HepG2 (cell line): ENCODE measurements at regions not wholly inside any gene's neighbourhood (a gene's known extent, or its start where the extent isn't known, plus 50 kb on each side); places are given as distances from the start of the nearest gene placed in this dataset.

Experiments
- ATAC-seq: fragments of 200-7000 bp; cut with Tn5 transposase; 3 replicates; pipeline ENCODE4 v1.9.1; 2020; ENCODE audit warnings: mild to moderate bottlenecking, moderate library complexity
- BruUV-seq: library from RNA; stranded (reverse); fragments of 400-500 nt; replicated peaks from 2 replicates; lab custom pipeline; 2021; lab: Mats Ljungman, UMichigan
- CTCF ChIA-PET: fragments of 300-600 bp; formaldehyde crosslinking; extraction: SDS; loops from one replicate; lab custom pipeline; 2021; ENCODE audit warnings: low total read pairs, inconsistent platforms, low intra/inter-chr PET ratio; lab: Yijun Ruan, JAX
- POLR2A ChIA-PET: fragments of 350-600 bp; sonication (Branson Sonifier 250); formaldehyde crosslinking; loops from one replicate; lab custom pipeline; 2020; ENCODE audit warnings: antibody characterized with exemption, inconsistent platforms; lab: Yijun Ruan, JAX
- DNase-seq: peaks from one replicate; pipeline ENCODE4 v3.0.0-alpha.2; 2015; ENCODE audit warnings: low spot score
- FAIRE-seq: peaks from 3 replicates; lab custom pipeline; 2011; peaks lifted over from hg19 to GRCh38; lab: Jason Lieb, UNC
- H2AFZ ChIP-seq: one replicate; pipeline ENCODE4 v1.6.1; 2011; ENCODE audit warnings: low read length, inconsistent platforms
- H3K27ac ChIP-seq: fragments of 300-600 bp; 3 replicates; pipeline ENCODE4 v1.8.0; 2011; ENCODE audit warnings: mixed run types, mild to moderate bottlenecking, mixed read lengths, low read length, inconsistent platforms; ENCODE audit not compliant: insufficient read depth; ENCODE audit errors: extremely low read length
- H3K27me3 ChIP-seq, 2 experiments: fragments of 200-600 bp in 1 of 2; 2 replicates in 1 of 2; 3 replicates in 1 of 2; pipeline versions ENCODE4 v1.6.0 to v1.8.0; 2011; ENCODE audit warnings: low read length in 2 of 2, mild to moderate bottlenecking in 2 of 2, moderate library complexity in 2 of 2, inconsistent platforms in 1 of 2; ENCODE audit not compliant: insufficient read depth in 2 of 2, control insufficient read depth in 1 of 2
- H3K36me3 ChIP-seq, 2 experiments: fragments of 200-600 bp in 1 of 2; replicated peaks in 1 of 2; 2 replicates in 1 of 2; 3 replicates in 1 of 2; pipeline versions ENCODE4 v1.5.1 to v1.8.0; 2011; ENCODE audit warnings: low read length in 2 of 2, inconsistent platforms in 1 of 2; ENCODE audit not compliant: insufficient read depth in 2 of 2, control insufficient read depth in 1 of 2
- H3K4me1 ChIP-seq: 2 replicates; pipeline ENCODE4 v1.5.1; 2012; ENCODE audit warnings: low read length, inconsistent platforms; ENCODE audit not compliant: insufficient read depth
- H3K4me2 ChIP-seq: 2 replicates; pipeline ENCODE4 v1.6.0; 2011; ENCODE audit warnings: low read depth, low read length, inconsistent platforms
- H3K4me3 ChIP-seq, 3 experiments: fragments of 200-600 bp in 1 of 3; sonication (generic), shearing (Covaris generic) in 1 of 3; replicated peaks in 1 of 3; 2 replicates each; pipeline ENCODE4 v1.5.1; 2011 to 2016; ENCODE audit warnings: low read length in 3 of 3, inconsistent platforms in 2 of 3, low read depth in 2 of 3, mild to moderate bottlenecking in 2 of 3, control low read depth in 1 of 3, mixed read lengths in 1 of 3; ENCODE audit not compliant: insufficient read depth in 1 of 3
- H3K79me2 ChIP-seq: one replicate; pipeline ENCODE4 v1.6.1; 2011; ENCODE audit warnings: low read length, inconsistent platforms; ENCODE audit not compliant: insufficient read depth
- H3K9ac ChIP-seq: 2 replicates; pipeline ENCODE4 v1.6.0; 2011; ENCODE audit warnings: mild to moderate bottlenecking, low read depth, low read length, inconsistent platforms; ENCODE audit not compliant: insufficient read depth
- H3K9me3 ChIP-seq: 2 replicates; pipeline ENCODE4 v1.5.1; 2012; ENCODE audit warnings: mild to moderate bottlenecking, low read length
- H4K20me1 ChIP-seq: 2 replicates; pipeline ENCODE4 v1.6.0; 2011; ENCODE audit warnings: inconsistent platforms, mild to moderate bottlenecking, low read length, moderate library complexity; ENCODE audit not compliant: insufficient read depth
- MAFF ChIP-seq: IDR thresholded peaks from 2 replicates; pipeline ENCODE4 v1.6.1; 2011; ENCODE audit warnings: low read depth, low read length, improper control_type of control experiment
- MAFK ChIP-seq, 2 experiments: IDR thresholded peaks in 1 of 2; conservative IDR thresholded peaks in 1 of 2; 2 replicates each; pipeline ENCODE4 v1.6.1; 2011; ENCODE audit warnings: improper control_type of control experiment in 2 of 2, low read length in 2 of 2
- ZNF138 ChIP-seq: sonication (generic); formaldehyde crosslinking; IDR thresholded peaks from 2 replicates; pipeline ENCODE4 v1.5.0; 2020; ENCODE audit warnings: mild to moderate bottlenecking, low read depth, missing genetic modification reagents
- ZNF563 ChIP-seq: sonication (generic); formaldehyde crosslinking; IDR thresholded peaks from 2 replicates; pipeline ENCODE4 v1.8.0; 2022; ENCODE audit warnings: mild to moderate bottlenecking, moderate library complexity, missing genetic modification reagents
- WGBS: methylation state at CpG from one replicate; pipeline ENCODE4 v1.1.6; 2017; ENCODE audit warnings: low lambda C conversion rate; 5-methylcytosine and 5-hydroxymethylcytosine counted together
- in situ Hi-C: cut with HindIII; loops from 2 replicates; pipeline ENCODE4 v1.10.0; 2017; ENCODE audit warnings: low pct_unique_long_range_greater_than_20kb; ENCODE audit not compliant: extremely low pct_ligation_motif_present
- intact Hi-C: fragments of 100-400 bp; cut with micrococcal nuclease; formaldehyde crosslinking; loops from one replicate; pipeline ENCODE4 v1.10.0; 2022; ENCODE audit not compliant: unreplicated experiment

DNA sequence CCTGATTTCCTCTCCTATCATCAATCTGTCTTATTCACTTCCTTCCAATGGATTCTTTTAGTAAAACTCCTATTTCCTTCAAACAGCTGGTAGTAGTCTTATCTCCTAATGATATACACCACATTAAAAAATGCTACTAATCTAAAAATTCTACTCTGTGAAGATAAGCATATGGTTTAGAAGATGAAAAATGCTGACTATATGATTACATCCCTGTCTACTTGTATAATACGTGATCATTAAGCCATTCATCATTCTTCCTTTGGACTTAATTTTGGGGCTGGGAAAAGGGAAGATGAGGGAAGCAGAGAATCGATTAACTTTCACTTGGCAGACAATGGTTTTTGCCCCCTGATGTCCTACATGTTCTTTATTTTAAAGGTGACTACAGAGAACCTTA, 453.1 kb downstream of the NSUN3 start:
- no peak overlapping the region for H3K4me3 ChIP-seq
- no peaks in the 10 kb centered on the region for H3K27me3 ChIP-seq
- ChIA-PET CTCF (no interaction called here), POLR2A (no interaction called here)
- H3K9ac ChIP-seq, result no peak overlapping the region
- no peak overlapping the region for H3K4me2 ChIP-seq
- H3K9me3 ChIP-seq, result no peaks in the 10 kb centered on the region
- H3K4me1 ChIP-seq, result no peaks in the 10 kb centered on the region
- no TSS peak for BruUV-seq
- intact Hi-C loops (no loop called here), in situ Hi-C loops (no loop called here)
- ATAC-seq (no peak), FAIRE-seq (no peak), DNase-seq (no peak)
- TF ChIP-seq MAFK (conservative IDR thresholded peaks at IDR 0.05 in 1 of 2, IDR thresholded peaks at IDR 0.05 in 1 of 2; ENCODE audit: low read length in 2 of 2), result peak; percentile 72 to 87
- peak; percentile 80 for TF ChIP-seq MAFF
- TF ChIP-seq ZNF138 (CRISPR knock-in tag), result no peak
- 3% methylated on average over 2 of the region's 2 CpGs for WGBS
- H2AFZ ChIP-seq, result no peak overlapping the region
- no peaks in the 10 kb centered on the region for H4K20me1 ChIP-seq
- no peak overlapping the region for H3K27ac ChIP-seq
- H3K79me2 ChIP-seq, result no peaks in the 10 kb centered on the region
- no peaks in the 10 kb centered on the region for H3K36me3 ChIP-seq

DNA sequence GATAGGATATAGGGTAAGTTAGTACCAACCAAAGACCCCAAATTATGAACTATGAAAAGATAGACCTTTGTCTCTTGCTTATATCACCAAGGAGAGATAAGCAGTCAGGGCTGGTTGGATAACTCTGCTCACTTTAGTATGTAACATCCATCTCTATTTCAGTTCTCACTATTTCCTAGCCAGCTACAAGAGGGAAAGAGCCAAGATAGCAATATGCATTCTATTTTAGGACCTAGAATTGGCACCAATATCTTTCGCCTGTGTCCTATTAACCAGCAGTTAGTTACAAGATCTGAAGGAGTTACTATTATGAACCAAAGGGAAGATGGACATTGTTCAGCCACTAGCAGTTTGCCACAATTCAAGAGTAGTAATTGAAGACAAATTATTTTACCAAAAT, 457.5 kb downstream of the NSUN3 start:
- H3K27me3 ChIP-seq, result no peaks in the 10 kb centered on the region
- no peak for DNase-seq
- H3K36me3 ChIP-seq, result no peaks in the 10 kb centered on the region
- no peaks in the 10 kb centered on the region for H3K79me2 ChIP-seq
- POLR2A ChIA-PET, result no interaction called here
- no peak for ATAC-seq
- H3K27ac ChIP-seq, result no peak overlapping the region
- no peak overlapping the region for H3K4me2 ChIP-seq
- FAIRE-seq, result no peak
- no peak overlapping the region for H3K4me3 ChIP-seq
- no TSS peak for BruUV-seq
- CTCF ChIA-PET, result no interaction called here
- in situ Hi-C loops (loop anchor here (5.0 kb wide), 1 partner anchor 197 kb away; no protein-coding TSS in a partner anchor), intact Hi-C loops (loop anchor here (10.0 kb wide), 1 partner anchor 124 kb away; no protein-coding TSS in a partner anchor)
- no peak overlapping the region for H2AFZ ChIP-seq
- 95% methylated on average over 1 of the region's 1 CpG for WGBS
- peaks cover 22% of the 10 kb centered on the region for H3K4me1 ChIP-seq
- H3K9me3 ChIP-seq, result no peaks in the 10 kb centered on the region
- no peak overlapping the region for H3K9ac ChIP-seq
- H4K20me1 ChIP-seq, result no peaks in the 10 kb centered on the region
- no peak for TF ChIP-seq ZNF563 (CRISPR knock-in tag)
- TF ChIP-seq, all 625 proteins: peak for 0
